ENCODE measurements at regions not wholly inside any gene's neighbourhood (a gene's known extent, or its start where the extent isn't known, plus 50 kb on each side); places are given as distances from the start of the nearest gene placed in this dataset.
A peak's percentile ranks its signal among the peaks of the same experiment; 100 is the strongest.
"Not testable (repeated sequence)": the region's sequence is repeated elsewhere in the genome, so short reads cannot be mapped to it uniquely, and the experiment has no call there.

GRCh38 chr10:30170814-30171213, 111.4 kb upstream of the JCAD start:
- peak; percentile 81 for DNase-seq (ENCODE audit: low read depth)

DNA sequence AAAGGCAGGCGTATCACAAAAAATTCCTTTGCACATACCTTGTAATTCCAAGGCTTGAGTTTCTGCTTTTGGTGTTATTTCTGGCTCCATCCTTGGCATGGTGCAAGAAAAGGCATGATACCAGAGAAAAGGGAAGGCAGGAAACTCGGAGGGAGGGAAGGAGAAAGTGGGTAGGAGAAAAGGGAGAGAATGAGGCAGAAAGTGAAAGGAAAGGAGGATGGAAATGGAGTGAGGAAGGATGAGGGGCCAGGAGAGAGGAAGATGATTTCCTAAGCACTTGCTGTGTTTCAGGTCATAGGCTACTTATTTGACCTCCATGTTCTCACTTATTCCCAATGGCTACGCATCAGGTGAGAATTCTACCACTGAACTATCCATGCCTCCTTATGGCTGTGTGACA, 110.8 kb upstream of the JCAD start:
- no peak for DNase-seq (ENCODE audit: low read depth)

GRCh38 chr10:30169342-30169741, 110.0 kb upstream of the JCAD start:
- DNase-seq (ENCODE audit: low read depth) = no peak

GRCh38 chr10:30166929-30167328, 107.5 kb upstream of the JCAD start:
- DNase-seq (ENCODE audit: low read depth) = no peak

DNA sequence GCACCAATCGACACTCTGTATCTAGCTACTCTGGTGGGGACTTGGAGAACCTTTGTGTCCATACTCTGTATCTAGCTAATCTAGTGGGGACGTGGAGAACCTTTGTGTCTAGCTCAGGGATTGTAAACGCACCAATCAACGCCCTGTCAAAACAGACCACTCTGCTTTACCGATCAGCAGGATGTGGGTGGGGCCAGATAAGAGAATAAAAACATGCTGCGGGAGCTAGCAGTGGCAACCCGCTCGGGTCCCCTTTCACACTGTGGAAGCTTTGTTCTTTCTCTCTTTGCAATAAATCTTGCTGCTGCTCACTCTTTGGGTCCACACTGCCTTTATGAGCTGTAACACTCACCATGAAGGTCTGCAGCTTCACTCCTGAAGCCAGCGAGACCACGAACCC, 104.0 kb upstream of the JCAD start:
- not testable (repeated sequence) for DNase-seq (ENCODE audit: low read depth)

DNA sequence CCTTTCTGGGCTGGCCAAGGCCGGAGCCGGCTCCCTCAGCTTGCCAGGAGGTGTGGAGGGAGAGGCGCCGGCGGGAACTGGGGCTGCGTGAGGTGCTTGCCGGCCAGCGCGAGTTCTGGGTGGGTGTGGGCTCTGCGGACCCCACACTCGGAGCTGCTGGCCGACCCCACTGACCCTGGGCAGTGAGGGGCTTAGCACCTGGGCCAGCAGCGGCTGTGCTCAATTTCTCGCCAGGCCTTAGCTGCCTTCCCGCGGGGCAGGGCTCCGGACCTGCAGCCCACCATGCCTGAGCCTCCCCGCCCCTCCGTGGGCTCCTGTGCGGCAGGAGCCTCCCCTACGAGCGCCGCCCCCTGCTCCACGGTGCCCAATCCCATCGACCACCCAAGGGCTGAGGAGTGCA, 103.4 kb upstream of the JCAD start:
- not testable (repeated sequence) for DNase-seq (ENCODE audit: low read depth)

DNA sequence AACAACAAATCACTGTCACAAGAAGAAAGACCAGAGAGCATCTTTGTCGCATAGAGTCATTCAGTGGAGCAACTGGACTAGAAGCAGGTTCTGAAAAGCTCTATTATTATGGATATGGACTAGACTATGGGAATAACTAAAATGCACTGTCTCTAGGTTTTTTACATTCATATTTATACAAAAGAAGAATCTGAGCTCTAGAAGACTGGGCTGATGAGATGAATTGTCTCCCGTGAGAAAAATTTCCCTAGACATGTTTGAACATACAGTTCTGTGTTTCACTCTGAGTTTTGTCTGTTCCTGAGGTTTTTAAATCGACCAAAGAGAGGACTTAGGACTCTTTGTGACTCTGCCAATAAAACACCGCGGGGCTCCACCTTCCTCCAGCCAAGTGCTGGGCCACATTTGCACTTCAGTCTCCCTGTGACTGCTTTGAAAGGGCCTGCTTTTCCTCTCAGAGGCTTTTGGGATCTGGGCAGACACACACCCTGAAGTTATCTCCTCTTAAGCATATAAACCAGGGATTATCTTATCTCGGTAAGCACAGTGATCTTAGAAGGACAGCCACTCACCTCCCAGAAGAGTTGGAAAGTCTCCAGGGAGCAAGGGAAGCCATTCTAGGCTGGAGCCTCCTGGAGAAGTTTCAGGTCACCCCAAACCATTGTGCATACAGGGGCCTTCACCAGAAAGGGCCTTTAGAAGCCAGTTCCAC, 101.0 kb upstream of the JCAD start:
- DNase-seq (ENCODE audit: low read depth) = no peak

GRCh38 chr10:30159614-30160013, 100.2 kb upstream of the JCAD start:
- not testable (repeated sequence) for DNase-seq (ENCODE audit: low read depth)

DNA sequence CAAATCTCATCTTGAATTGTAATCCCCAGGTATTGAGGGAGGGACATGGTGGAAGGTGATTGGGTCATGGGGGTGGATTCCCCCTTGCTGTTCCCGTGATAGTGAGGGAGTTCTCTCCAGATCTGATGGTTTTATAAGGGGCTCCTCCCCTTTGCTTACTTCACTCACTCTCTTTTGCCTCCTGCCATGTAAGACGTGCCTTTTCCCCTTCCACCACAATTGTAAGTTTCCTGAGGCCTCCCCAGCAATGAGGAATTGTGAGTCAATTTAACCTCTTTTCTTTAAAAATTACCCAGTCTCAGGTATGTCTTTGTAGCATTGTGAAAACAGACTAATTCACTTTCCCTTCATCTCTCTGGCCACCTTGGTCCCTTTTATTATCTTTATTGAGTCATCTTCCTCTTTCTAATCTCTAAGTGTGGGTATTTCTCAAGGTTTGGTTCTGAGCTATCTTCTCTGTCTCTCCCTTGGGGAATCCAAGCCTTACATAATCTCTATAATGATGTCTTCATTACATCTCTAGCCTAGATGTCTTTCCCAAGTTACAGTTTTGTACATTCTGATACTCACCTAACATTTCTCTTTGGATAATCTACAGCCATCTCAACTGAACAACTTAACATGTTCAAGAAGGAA, 99.1 kb upstream of the JCAD start:
- DNase-seq (ENCODE audit: low read depth) = peak; percentile 29

DNA sequence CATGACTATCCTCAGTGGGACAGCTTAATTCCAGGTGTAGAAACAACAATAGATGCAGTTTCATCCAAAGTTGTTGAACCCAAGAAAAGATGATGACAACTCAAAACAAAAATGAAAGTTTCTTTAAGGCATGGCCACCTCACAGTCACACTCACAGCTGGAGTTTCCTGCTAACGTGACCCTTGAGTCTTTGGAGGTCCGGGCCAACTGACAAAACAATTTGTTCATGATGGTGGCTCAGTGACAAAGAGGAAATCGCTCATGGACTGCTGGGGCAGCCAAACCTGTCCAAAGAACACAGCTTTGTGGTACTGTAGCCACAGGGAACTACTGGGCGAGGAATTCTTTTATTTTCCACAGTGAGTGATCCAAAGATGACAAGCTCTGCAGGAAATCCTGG, 96.0 kb upstream of the JCAD start:
- DNase-seq (ENCODE audit: low read depth) = peak; percentile 62

GRCh38 chr10:30154561-30154960, 95.2 kb upstream of the JCAD start:
- DNase-seq (ENCODE audit: low read depth) = no peak

- DNase-seq (ENCODE audit: low read depth) = no peak
Observed at GRCh38 chr10:30154126-30154525, 94.7 kb upstream of the JCAD start.

DNA sequence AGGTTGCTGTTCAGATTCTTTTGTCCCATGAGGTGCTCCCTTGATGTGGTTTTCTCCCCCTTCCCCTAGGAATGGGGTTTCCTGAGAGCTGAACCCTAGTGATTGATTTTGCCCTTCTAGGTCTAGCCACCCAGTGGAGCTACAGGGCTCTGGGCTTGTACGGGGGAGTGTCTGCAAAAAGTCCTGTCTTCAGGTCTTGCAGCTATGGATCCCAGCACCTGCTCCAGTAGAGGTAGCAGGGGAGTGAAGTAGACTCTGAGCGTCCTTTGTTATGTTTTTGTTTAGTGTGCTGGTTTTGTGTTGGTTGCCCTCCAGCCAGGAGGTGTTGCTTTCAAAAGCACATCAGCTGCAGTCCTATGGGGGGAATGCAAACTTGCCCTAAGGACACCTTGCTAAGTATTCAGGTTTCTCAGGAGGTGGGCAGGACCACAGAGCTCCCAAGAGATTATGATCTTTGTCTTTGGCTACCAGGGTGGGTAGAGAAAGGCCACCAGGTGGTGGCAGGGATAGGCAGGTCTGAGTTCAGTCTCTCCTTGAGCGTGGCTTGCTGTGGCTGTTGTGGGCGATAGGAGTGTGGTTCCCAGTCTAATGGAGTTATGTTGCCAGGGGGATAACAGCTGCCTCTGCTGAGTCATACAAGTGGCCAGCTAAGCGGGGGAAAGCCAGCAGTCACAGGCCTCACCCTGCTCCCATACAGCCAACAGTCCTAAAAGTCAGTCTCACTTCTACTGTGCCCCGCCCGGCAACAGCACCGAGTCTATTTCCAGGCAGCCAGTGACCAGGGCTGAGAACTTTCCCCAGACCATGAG, 92.4 kb upstream of the JCAD start:
- DNase-seq (ENCODE audit: low read depth) = peak; percentile 92

DNA sequence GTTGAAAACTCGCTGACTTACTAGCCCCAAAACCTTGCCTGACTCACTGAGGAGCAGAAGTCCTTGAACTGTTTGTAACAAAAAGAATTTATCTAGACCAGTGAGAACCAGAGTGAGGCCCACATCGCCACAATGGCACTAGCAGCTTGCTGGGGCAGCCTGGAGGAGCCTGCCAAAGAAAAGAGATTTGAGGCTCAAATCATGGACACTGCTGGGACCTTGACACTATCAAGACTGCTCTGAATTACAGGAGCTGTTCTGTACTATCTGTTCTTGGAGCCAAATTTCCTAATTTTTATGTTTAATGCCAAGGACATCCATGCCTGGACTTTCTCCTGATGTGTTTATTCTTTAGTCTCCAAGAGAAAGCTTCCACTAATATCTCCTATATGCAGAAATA, 82.0 kb upstream of the JCAD start:
- DNase-seq (ENCODE audit: low read depth) = no peak

DNA sequence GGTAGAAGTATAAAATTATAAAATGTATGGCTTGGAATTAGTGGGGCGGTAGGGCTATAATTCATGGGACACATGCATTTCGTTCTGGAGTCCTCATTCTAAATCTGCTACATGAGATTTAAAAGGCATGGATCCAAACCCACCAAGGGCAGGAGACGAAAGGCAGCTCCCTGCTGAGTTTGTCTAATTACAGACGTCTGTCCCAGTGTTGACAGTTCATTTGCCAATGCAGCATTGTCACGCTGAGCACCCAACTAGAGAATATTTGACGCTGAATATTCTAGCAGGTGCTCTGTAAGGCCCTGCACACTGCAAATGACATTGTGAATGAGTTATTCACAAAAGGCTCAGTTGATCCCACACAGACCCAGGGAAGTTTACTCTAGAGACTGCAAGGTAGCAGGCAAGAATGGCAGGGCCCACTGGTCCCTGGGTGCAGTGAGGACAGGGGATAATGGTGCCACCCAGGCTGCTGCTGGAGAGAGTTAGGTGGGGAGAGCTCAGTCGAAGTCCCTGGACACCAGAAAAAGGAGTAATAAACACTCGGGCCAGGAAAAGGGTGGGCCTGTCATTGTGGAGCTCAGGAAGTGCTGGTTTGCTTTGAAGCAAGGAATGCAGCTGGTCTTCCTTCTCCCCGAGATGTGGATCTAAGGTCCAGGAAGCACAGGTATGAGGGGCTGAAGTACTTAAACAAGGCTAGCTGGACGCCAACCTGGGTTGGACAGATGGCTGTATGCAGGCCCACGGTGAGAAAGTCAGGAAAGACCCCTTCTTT, 75.0 kb upstream of the JCAD start:
- DNase-seq (ENCODE audit: low read depth) = no peak

GRCh38 chr10:30133198-30133597, 73.8 kb upstream of the JCAD start:
- DNase-seq (ENCODE audit: low read depth) = no peak

DNA sequence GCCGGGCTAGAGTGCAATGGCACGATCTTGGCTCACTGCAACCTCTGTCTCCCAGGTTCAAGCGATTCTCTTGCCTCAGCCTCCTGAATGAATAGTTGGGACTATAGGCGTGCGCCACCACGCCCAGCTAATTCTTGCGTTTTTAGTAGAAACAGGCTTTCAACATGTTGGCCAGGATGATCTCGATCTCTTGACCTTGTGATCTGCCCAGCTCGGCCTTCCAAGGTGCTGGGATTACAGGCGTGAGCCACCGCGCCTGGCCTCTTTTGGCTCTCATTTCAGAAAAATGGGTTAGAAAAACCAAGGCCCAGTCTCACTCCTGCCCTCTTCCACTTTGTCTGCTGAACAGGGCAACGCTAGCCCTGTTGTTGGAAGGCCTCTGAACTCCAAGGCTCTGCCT, 72.0 kb upstream of the JCAD start:
- DNase-seq (ENCODE audit: low read depth) = not testable (repeated sequence)

DNA sequence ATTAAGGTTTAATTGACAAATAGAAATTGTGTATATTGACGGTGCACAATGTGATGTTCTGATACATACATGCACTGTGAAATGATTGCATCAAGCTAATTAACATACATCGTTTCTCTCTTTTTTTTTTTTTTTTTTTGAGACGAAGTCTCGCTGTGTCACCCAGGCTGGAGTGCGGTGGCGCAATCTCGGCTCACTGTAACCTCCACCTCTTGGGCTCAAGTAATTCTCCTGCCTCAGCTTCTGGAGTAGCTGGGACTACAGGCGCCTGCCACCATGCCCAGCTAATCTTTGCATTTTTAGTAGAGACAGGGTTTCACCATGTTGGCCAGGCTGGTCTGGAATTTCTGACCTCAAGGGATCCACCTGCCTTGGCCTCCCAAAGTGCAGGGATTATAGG, 69.9 kb upstream of the JCAD start:
- not testable (repeated sequence) for DNase-seq (ENCODE audit: low read depth)

- peak; percentile 15 for DNase-seq (ENCODE audit: low read depth)
Observed at GRCh38 chr10:30127120-30127541, 67.7 kb upstream of the JCAD start.

- DNase-seq (ENCODE audit: low read depth) = peak; percentile 4
Observed at GRCh38 chr10:30125496-30125895, 66.1 kb upstream of the JCAD start.

DNA sequence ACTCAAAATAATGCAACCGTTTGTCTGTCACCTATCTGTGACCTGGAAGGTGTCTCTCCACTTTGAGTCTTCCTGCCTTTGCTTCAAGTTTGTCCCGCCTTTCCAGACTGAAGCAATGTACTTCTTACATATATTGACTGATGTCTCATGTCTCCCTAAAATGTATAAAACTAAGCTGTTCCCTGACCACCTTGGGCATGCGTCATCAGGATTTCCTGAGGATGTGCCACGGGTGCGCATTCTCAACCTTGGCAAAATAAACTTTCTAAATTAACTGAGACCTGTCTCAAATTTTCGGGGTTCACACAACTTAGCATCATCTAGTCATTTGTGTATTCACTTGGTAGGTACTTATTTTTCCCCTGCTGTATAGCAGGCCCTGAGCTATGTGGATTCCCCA, 65.3 kb upstream of the JCAD start:
- no peak for DNase-seq (ENCODE audit: low read depth)

- no peak for DNase-seq (ENCODE audit: low read depth)
Observed at GRCh38 chr10:30121401-30121800, 62.0 kb upstream of the JCAD start.
